A549 (cell line): ENCODE measurements at regions not wholly inside any gene's neighbourhood (a gene's known extent, or its start where the extent isn't known, plus 50 kb on each side); places are given as distances from the start of the nearest gene placed in this dataset.

Experiments used
- ATAC-seq, 2 experiments: fragments of 200-7000 bp in 1 of 2; fragments of >200 bp in 1 of 2; cut with Nextera tagmentation in 1 of 2; cut with Tn5 transposase in 1 of 2; 3 replicates each; pipeline versions ENCODE4 v1.8.0 to v1.9.1; 2018 to 2020; ENCODE audit warnings: mild to moderate bottlenecking in 1 of 2, moderate library complexity in 1 of 2
- CTCF ChIA-PET: fragments of 300-600 bp; sonication (Branson Sonifier 250); formaldehyde crosslinking; extraction: SDS; loops from one replicate; lab custom pipeline; 2021; ENCODE audit warnings: antibody characterized with exemption, inconsistent platforms; lab: Yijun Ruan, JAX
- POLR2A ChIA-PET: fragments of 350-600 bp; formaldehyde crosslinking; extraction: SDS; loops from one replicate; lab custom pipeline; 2021; ENCODE audit warnings: antibody characterized with exemption, inconsistent platforms; lab: Yijun Ruan, JAX
- DNase-seq, 2 experiments: peaks; one replicate each; pipeline versions ENCODE4 v3.0.0 to v3.0.0-alpha.2; 2011 to 2016; ENCODE audit warnings: low read depth in 1 of 2, low spot score in 1 of 2
- FAIRE-seq: peaks from 2 replicates; lab custom pipeline; 2011; peaks lifted over from hg19 to GRCh38; lab: Jason Lieb, UNC
- H3K27ac ChIP-seq, 2 experiments: fragments of >200 bp; sonication (Bioruptor Twin); formaldehyde crosslinking; 3 replicates each; pipeline ENCODE4 v1.5.1; 2016 to 2017
- H3K4me1 ChIP-seq: fragments of >200 bp; sonication (Bioruptor Twin); formaldehyde crosslinking; 3 replicates; pipeline ENCODE4 v1.6.1; 2016
- H3K4me2 ChIP-seq: fragments of >200 bp; sonication (Bioruptor Twin); formaldehyde crosslinking; 3 replicates; pipeline ENCODE4 v1.6.1; 2016
- H3K4me3 ChIP-seq: fragments of >200 bp; sonication (Bioruptor Twin); formaldehyde crosslinking; 3 replicates; pipeline ENCODE4 v1.5.1; 2016
- H3K9me3 ChIP-seq: fragments of >200 bp; sonication (Bioruptor Twin); formaldehyde crosslinking; 3 replicates; pipeline ENCODE4 v1.6.1; 2016
- BCL3 ChIP-seq: fragments of >200 bp; sonication (Bioruptor Twin); formaldehyde crosslinking; IDR thresholded peaks from 3 replicates; pipeline ENCODE4 v1.6.1; 2016
- CBX2 ChIP-seq: fragments of 200-600 bp; sonication (generic); IDR thresholded peaks from 2 replicates; pipeline ENCODE4 v1.6.1; 2016; ENCODE audit warnings: low read depth, mild to moderate bottlenecking, borderline replicate concordance
- CBX8 ChIP-seq: fragments of 200-600 bp; sonication (generic); IDR thresholded peaks from 2 replicates; pipeline ENCODE4 v1.6.1; 2016
- CTCF ChIP-seq: fragments of >200 bp; sonication (Bioruptor Twin); formaldehyde crosslinking; IDR thresholded peaks from 3 replicates; pipeline ENCODE4 v1.5.1; 2016
- EHF ChIP-seq: fragments of 250-450 bp; sonication (Bioruptor Pico); IDR thresholded peaks from 2 replicates; pipeline ENCODE4 v1.5.0; 2020; ENCODE audit warnings: mild to moderate bottlenecking
- EHMT2 ChIP-seq: fragments of 200-600 bp; sonication (generic); IDR thresholded peaks from 2 replicates; pipeline ENCODE4 v1.6.1; 2016; ENCODE audit warnings: antibody characterized with exemption, low read depth, mild to moderate bottlenecking, moderate library complexity
- FOXS1 ChIP-seq: fragments of 250-450 bp; sonication (Bioruptor Pico); IDR thresholded peaks from 2 replicates; pipeline ENCODE4 v1.5.0; 2020; ENCODE audit warnings: mild to moderate bottlenecking, moderate library complexity
- HMGXB4 ChIP-seq: fragments of 250-450 bp; sonication (Bioruptor Pico); IDR thresholded peaks from 2 replicates; pipeline ENCODE4 v1.5.0; 2021; ENCODE audit warnings: mild to moderate bottlenecking, moderate library complexity, borderline replicate concordance
- HOXB13 ChIP-seq: fragments of 250-450 bp; sonication (Bioruptor Pico); IDR thresholded peaks from 2 replicates; pipeline ENCODE4 v1.5.0; 2020; ENCODE audit warnings: low read depth, mild to moderate bottlenecking, moderate library complexity
- JUNB ChIP-seq: fragments of >200 bp; sonication (Bioruptor Twin); formaldehyde crosslinking; IDR thresholded peaks from 2 replicates; pipeline ENCODE4 v1.6.1; 2016
- KDM1A ChIP-seq: fragments of 200-600 bp; sonication (generic); IDR thresholded peaks from 2 replicates; pipeline ENCODE4 v1.6.1; 2016; ENCODE audit warnings: low read depth, mild to moderate bottlenecking
- MAFK ChIP-seq: fragments of 450-650 bp; IDR thresholded peaks from 2 replicates; pipeline ENCODE4 v1.6.1; 2014; ENCODE audit not compliant: partially characterized antibody
- NR3C1 ChIP-seq: fragments of >200 bp; sonication (Bioruptor Twin); formaldehyde crosslinking; IDR thresholded peaks from 3 replicates; pipeline ENCODE4 v1.6.1; 2017
- PHF8 ChIP-seq: fragments of 200-600 bp; sonication (generic); IDR thresholded peaks from 2 replicates; pipeline ENCODE4 v1.6.1; 2016; ENCODE audit warnings: low read depth, mild to moderate bottlenecking, antibody characterized with exemption, moderate library complexity, borderline replicate concordance
- POLR2AphosphoS2 ChIP-seq: conservative IDR thresholded peaks from 2 replicates; pipeline ENCODE4 v1.6.1; 2012; ENCODE audit warnings: low read length, improper control_type of control experiment, inconsistent platforms
- RARB ChIP-seq: fragments of 250-450 bp; sonication (Bioruptor Pico); IDR thresholded peaks from 2 replicates; pipeline ENCODE4 v1.8.0; 2021; ENCODE audit warnings: mild to moderate bottlenecking, moderate library complexity
- REST ChIP-seq: fragments of 200-600 bp; sonication (generic); IDR thresholded peaks from 2 replicates; pipeline ENCODE4 v1.6.1; 2016; ENCODE audit warnings: antibody characterized with exemption, mild to moderate bottlenecking, moderate library complexity
- RFX5 ChIP-seq: fragments of 450-650 bp; IDR thresholded peaks from 2 replicates; pipeline ENCODE4 v1.7.1; 2014; ENCODE audit warnings: antibody characterized with exemption, mild to moderate bottlenecking, moderate library complexity
- TP53 ChIP-seq: fragments of 250-450 bp; sonication (Bioruptor Pico); IDR thresholded peaks from 2 replicates; pipeline ENCODE4 v1.5.0; 2021; ENCODE audit warnings: mild to moderate bottlenecking, moderate library complexity
- USF2 ChIP-seq: fragments of 450-650 bp; IDR thresholded peaks from 2 replicates; pipeline ENCODE4 v1.6.1; 2014; ENCODE audit warnings: antibody characterized with exemption
- WGBS: methylation state at CpG from one replicate; pipeline ENCODE4 v1.1.6; 2017; ENCODE audit errors: missing lambda C conversion rate; 5-methylcytosine and 5-hydroxymethylcytosine counted together

GRCh38 chr18:75351409-75351808, 76.1 kb downstream of the SMIM21 start (continued):
- TF ChIP-seq NR3C1 (no peak), CBX2 (no peak), PHF8 (no peak), CBX8 (no peak)

GRCh38 chr18:75350857-75351256, 76.6 kb downstream of the SMIM21 start:
- Histone ChIP-seq H3K27ac (no peak overlapping the region), H3K4me2 (no peak overlapping the region), H3K4me3 (no peak overlapping the region), H3K9me3 (0 out of 3 replicates have a peak, but pooled peaks cover 3% of the 10 kb centered on the region), H3K4me1 (no peaks in the 10 kb centered on the region)
- no peak for ATAC-seq
- no peak for FAIRE-seq
- TF ChIP-seq BCL3 (no peak), HMGXB4 (no peak), JUNB (no peak), MAFK (no peak), EHF (no peak), REST (no peak), RFX5 (no peak), FOXS1 (CRISPR knock-in tag) (no peak), POLR2AphosphoS2 (no peak)
- POLR2A ChIA-PET = no interaction called here
- 47% methylated on average over 9 of the region's 9 CpGs for WGBS
- CTCF ChIA-PET = no interaction called here
- DNase-seq = no peak

- 61% methylated on average over 3 of the region's 3 CpGs for WGBS
- Histone ChIP-seq H3K4me1 (no peaks in the 10 kb centered on the region), H3K4me2 (no peak overlapping the region), H3K27ac (no peak overlapping the region), H3K9me3 (0 out of 3 replicates have a peak, but pooled peaks cover 3% of the 10 kb centered on the region), H3K4me3 (no peak overlapping the region)
- ChIA-PET CTCF (no interaction called here), POLR2A (no interaction called here)
- TF ChIP-seq CTCF (no peak), HOXB13 (CRISPR knock-in tag) (no peak), CBX2 (no peak), USF2 (no peak), HMGXB4 (no peak), BCL3 (no peak), RARB (no peak), KDM1A (no peak), TP53 (CRISPR knock-in tag) (no peak), NR3C1 (no peak), EHMT2 (no peak)
- FAIRE-seq (no peak), DNase-seq (no peak), ATAC-seq (no peak)
These were observed 77.0 kb downstream of the SMIM21 start for GRCh38 chr18:75350512-75350839.
